ENCODE measurements at regions not wholly inside any gene's neighbourhood (a gene's known extent, or its start where the extent isn't known, plus 50 kb on each side); places are given as distances from the start of the nearest gene placed in this dataset.

DNA sequence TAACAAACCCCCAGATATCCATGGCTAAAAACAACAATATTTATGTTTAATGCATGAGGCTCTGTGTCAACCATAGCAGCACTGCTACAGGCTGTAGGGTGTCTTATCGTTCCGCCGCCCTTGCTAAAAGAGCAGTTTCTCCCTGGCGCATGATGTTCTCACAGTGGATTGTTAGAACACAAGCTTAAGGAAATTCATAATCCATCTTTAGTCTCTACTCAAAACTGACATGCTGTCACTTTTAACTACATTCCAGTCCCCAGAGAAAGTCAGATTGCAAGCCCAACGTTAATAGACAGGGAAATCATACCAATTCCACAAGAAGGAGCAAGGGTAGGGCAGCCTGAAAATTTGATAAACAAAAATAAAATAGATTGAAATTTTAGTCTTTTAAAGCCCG is 1960.8 kb downstream of the PCDH7 start:
- Histone ChIP-seq H4K20me1 (ENCODE audit: low read length) (no peaks in the 10 kb centered on the region), H3F3A (ENCODE audit: low read length, unreplicated experiment) (no peaks in the 10 kb centered on the region), H3K4me2 (ENCODE audit: low read length) (no peak overlapping the region), H3K36me3 (ENCODE audit: low read depth, low read length) (no peaks in the 10 kb centered on the region), H3K79me2 (ENCODE audit: low read length) (no peaks in the 10 kb centered on the region), H3K27me3 (ENCODE audit: low read length) (no peaks in the 10 kb centered on the region), H3K4me1 (ENCODE audit: insufficient read depth, low read length) (no peaks in the 10 kb centered on the region), H3K9ac (ENCODE audit: low read length) (no peak overlapping the region), H3K4me3 (ENCODE audit: low read length) (no peak overlapping the region), H3K27ac (ENCODE audit: low read length) (no peak overlapping the region), H3K9me3 (ENCODE audit: low read length) (no peaks in the 10 kb centered on the region), H3K9me2 (replicated peaks; ENCODE audit: low read length) (no peaks in the 10 kb centered on the region), H2AFZ (ENCODE audit: low read length) (no peak overlapping the region)
- CTCF ChIA-PET: no interaction called here
- TF ChIP-seq, protein P1, sequence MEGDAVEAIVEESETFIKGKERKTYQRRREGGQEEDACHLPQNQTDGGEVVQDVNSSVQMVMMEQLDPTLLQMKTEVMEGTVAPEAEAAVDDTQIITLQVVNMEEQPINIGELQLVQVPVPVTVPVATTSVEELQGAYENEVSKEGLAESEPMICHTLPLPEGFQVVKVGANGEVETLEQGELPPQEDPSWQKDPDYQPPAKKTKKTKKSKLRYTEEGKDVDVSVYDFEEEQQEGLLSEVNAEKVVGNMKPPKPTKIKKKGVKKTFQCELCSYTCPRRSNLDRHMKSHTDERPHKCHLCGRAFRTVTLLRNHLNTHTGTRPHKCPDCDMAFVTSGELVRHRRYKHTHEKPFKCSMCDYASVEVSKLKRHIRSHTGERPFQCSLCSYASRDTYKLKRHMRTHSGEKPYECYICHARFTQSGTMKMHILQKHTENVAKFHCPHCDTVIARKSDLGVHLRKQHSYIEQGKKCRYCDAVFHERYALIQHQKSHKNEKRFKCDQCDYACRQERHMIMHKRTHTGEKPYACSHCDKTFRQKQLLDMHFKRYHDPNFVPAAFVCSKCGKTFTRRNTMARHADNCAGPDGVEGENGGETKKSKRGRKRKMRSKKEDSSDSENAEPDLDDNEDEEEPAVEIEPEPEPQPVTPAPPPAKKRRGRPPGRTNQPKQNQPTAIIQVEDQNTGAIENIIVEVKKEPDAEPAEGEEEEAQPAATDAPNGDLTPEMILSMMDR (conservative IDR thresholded peaks at IDR 0.05; ENCODE audit: low read depth, low read length): no peak
- TF ChIP-seq EZH2phosphoT487 (IDR thresholded peaks at IDR 0.05; ENCODE audit: borderline replicate concordance, low read length): no peak
- TF ChIP-seq EZH2 (IDR thresholded peaks at IDR 0.05; ENCODE audit: low read length, unreplicated experiment): no peak
- ATAC-seq (no peak), DNase-seq (no peak)
- intact Hi-C loops (cut with micrococcal nuclease): no loop called here
- no TSS peak for BruUV-seq (replicated peaks)
- POLR2A ChIA-PET (ENCODE audit: unreplicated experiment): no interaction called here

DNA sequence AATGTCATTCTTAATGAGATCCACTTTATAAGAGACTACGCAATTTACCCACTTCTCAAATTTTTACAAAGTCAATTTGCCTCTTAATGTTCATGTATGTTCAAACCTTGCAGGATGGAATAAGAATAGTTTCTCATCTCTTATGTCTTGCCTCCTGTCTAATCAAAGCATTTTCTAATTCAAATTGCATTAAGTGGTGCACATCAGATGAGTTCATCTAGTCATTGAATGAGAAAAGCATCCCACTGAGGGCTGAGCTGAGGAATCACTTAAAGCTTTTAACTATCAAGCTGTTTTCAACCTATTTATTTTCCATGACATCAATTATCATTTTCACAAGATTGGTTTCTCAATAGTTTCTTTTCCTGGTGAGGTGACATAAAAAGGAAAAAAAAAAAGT is 1964.0 kb downstream of the PCDH7 start:
- Histone ChIP-seq H3K9ac (ENCODE audit: low read length) (no peak overlapping the region), H3K9me3 (ENCODE audit: low read length) (no peaks in the 10 kb centered on the region), H3K4me2 (ENCODE audit: low read length) (no peak overlapping the region), H3K36me3 (ENCODE audit: low read depth, low read length) (no peaks in the 10 kb centered on the region), H3K79me2 (ENCODE audit: low read length) (no peaks in the 10 kb centered on the region), H3K27me3 (ENCODE audit: low read length) (no peaks in the 10 kb centered on the region), H2AFZ (ENCODE audit: low read length) (no peak overlapping the region), H3K4me1 (ENCODE audit: insufficient read depth, low read length) (peaks cover 1% of the 10 kb centered on the region; the same call in 1 of the 2 replicates), H4K20me1 (ENCODE audit: low read length) (no peaks in the 10 kb centered on the region), H3K9me2 (replicated peaks; ENCODE audit: low read length) (no peaks in the 10 kb centered on the region), H3F3A (ENCODE audit: low read length, unreplicated experiment) (no peaks in the 10 kb centered on the region), H3K27ac (ENCODE audit: low read length) (no peak overlapping the region), H3K4me3 (ENCODE audit: low read length) (no peak overlapping the region)
- no peak for DNase-seq
- intact Hi-C loops (cut with micrococcal nuclease): no loop called here
- ChIA-PET CTCF (no interaction called here), POLR2A (ENCODE audit: unreplicated experiment) (no interaction called here)
- no peak for ATAC-seq
- BruUV-seq (replicated peaks): no TSS peak
- TF ChIP-seq EZH2 (IDR thresholded peaks at IDR 0.05; ENCODE audit: low read length, unreplicated experiment) (no peak), EZH2phosphoT487 (IDR thresholded peaks at IDR 0.05; ENCODE audit: borderline replicate concordance, low read length) (no peak)
- TF ChIP-seq, protein P1 (conservative IDR thresholded peaks at IDR 0.05; ENCODE audit: low read depth, low read length): no peak

DNA sequence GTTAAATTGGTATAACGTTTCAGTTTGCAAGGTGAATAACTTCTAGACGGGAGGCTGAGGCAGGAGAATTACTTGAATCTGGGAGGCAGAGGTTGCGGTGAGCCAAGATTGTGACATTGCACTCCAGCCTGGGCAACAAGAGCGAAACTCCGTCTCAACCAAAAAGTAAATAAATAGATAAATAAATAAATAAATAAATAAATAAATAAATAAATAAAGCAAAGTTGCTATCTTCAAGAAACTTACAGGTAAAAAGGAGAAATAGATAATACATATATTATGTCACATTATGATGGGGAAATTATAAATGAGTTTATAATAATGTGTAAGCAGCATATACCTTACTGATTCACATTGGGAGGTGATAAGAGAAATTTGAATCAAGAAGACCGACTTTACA is 1966.0 kb downstream of the PCDH7 start:
- H4K20me1 ChIP-seq (ENCODE audit: low read length): no peaks in the 10 kb centered on the region
- no peak overlapping the region for H3K27ac ChIP-seq (ENCODE audit: low read length)
- DNase-seq (no peak), ATAC-seq (no peak)
- no peak for TF ChIP-seq EZH2 (IDR thresholded peaks at IDR 0.05; ENCODE audit: low read length, unreplicated experiment)
- TF ChIP-seq, protein P1 (conservative IDR thresholded peaks at IDR 0.05; ENCODE audit: low read depth, low read length): no peak
- no peak for TF ChIP-seq EZH2phosphoT487 (IDR thresholded peaks at IDR 0.05; ENCODE audit: borderline replicate concordance, low read length)
- H3K4me3 ChIP-seq (ENCODE audit: low read length): no peak overlapping the region
- H3K9ac ChIP-seq (ENCODE audit: low read length): no peak overlapping the region
- intact Hi-C loops (cut with micrococcal nuclease): no loop called here
- ChIA-PET CTCF (no interaction called here), POLR2A (ENCODE audit: unreplicated experiment) (no interaction called here)
- no peak overlapping the region for H3K4me2 ChIP-seq (ENCODE audit: low read length)
- peaks cover 11% of the 10 kb centered on the region for H3K4me1 ChIP-seq (ENCODE audit: insufficient read depth, low read length)
- H3K27me3 ChIP-seq (ENCODE audit: low read length): no peaks in the 10 kb centered on the region
- no peaks in the 10 kb centered on the region for H3K9me2 ChIP-seq (replicated peaks; ENCODE audit: low read length)
- no peaks in the 10 kb centered on the region for H3F3A ChIP-seq (ENCODE audit: low read length, unreplicated experiment)
- no peaks in the 10 kb centered on the region for H3K9me3 ChIP-seq (ENCODE audit: low read length)
- H2AFZ ChIP-seq (ENCODE audit: low read length): no peak overlapping the region
- no TSS peak for BruUV-seq (replicated peaks)
- H3K79me2 ChIP-seq (ENCODE audit: low read length): no peaks in the 10 kb centered on the region
- H3K36me3 ChIP-seq (ENCODE audit: low read depth, low read length): no peaks in the 10 kb centered on the region
